ENCODE measurements at regions not wholly inside any gene's neighbourhood (a gene's known extent, or its start where the extent isn't known, plus 50 kb on each side); places are given as distances from the start of the nearest gene placed in this dataset.
"Not testable (repeated sequence)": the region's sequence is repeated elsewhere in the genome, so short reads cannot be mapped to it uniquely, and the experiment has no call there.

DNA sequence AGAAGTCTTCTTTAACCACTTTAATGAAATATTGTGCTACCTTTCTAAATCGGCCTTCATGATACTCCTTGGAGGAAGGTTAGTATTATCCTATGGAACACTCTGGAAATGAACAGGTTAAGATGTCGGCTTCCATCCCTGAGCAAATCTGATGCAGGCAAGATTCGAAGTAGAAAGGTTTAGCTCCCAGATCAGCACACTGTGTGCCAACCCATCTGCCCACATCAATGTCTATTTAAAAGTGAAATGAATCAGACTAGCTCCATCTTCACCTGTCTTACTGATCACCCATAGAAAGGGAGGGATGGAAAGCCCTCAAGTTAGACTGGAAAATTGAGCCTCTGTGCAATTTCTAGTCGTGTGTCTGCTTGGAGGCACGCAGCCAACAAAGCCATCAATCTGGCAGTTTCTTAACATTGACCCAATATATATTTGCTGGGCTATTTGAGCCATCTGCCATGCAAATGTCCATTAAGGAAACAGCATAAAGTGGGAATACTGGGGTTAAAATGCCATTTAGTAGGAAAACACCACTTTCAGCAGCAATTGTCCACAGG lies 506.1 kb downstream of the RMST start:
- Histone ChIP-seq H3K4me1 (ENCODE audit: insufficient read depth, low read length) (no peaks in the 10 kb centered on the region), H3K9ac (ENCODE audit: low read depth, low read length) (no peak overlapping the region), H3K9me3 (ENCODE audit: control insufficient read depth, insufficient read depth, low read length) (no peaks in the 10 kb centered on the region), H3K36me3 (ENCODE audit: insufficient read depth, low read length) (no peaks in the 10 kb centered on the region)

GRCh38 chr12:97977870-97978405 lies 515.3 kb downstream of the RMST start:
- Histone ChIP-seq H3K9ac (ENCODE audit: low read depth, low read length) (no peak overlapping the region), H3K4me1 (ENCODE audit: insufficient read depth, low read length) (no peaks in the 10 kb centered on the region), H3K9me3 (ENCODE audit: control insufficient read depth, insufficient read depth, low read length) (no peaks in the 10 kb centered on the region), H3K36me3 (ENCODE audit: insufficient read depth, low read length) (no peaks in the 10 kb centered on the region)

- no peak overlapping the region for H3K9ac ChIP-seq (ENCODE audit: low read depth, low read length)
- H3K36me3 ChIP-seq (ENCODE audit: insufficient read depth, low read length), result no peaks in the 10 kb centered on the region
- H3K9me3 ChIP-seq (ENCODE audit: control insufficient read depth, insufficient read depth, low read length), result no peaks in the 10 kb centered on the region
- no peaks in the 10 kb centered on the region for H3K4me1 ChIP-seq (ENCODE audit: insufficient read depth, low read length)
These were observed 520.1 kb downstream of the RMST start for GRCh38 chr12:97982684-97983083.

DNA sequence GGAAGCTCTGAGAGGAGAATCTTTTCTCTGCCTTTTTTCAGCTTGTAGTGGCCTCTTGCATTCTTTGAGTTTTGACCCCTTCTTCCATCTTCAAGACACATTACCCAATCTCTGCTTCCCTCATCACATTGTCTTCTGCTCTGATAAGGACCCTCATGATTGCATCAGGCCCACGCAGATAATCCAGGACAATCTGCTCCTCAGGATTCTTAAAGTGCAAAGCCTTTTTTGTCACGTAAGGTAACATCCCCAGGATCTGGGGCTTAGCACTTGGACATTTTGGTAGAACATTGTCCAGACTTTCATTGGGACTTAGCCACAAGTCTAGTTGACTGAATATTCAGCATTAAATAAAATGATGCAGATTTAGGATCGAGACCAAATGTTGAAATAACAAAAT lies 521.2 kb downstream of the RMST start:
- Histone ChIP-seq H3K4me1 (ENCODE audit: insufficient read depth, low read length) (no peaks in the 10 kb centered on the region), H3K9ac (ENCODE audit: low read depth, low read length) (no peak overlapping the region), H3K36me3 (ENCODE audit: insufficient read depth, low read length) (no peaks in the 10 kb centered on the region), H3K9me3 (ENCODE audit: control insufficient read depth, insufficient read depth, low read length) (no peaks in the 10 kb centered on the region)

GRCh38 chr12:97984436-97984835 lies 521.8 kb downstream of the RMST start:
- H3K9ac ChIP-seq (ENCODE audit: low read depth, low read length), result no peak overlapping the region
- no peaks in the 10 kb centered on the region for H3K4me1 ChIP-seq (ENCODE audit: insufficient read depth, low read length)
- H3K36me3 ChIP-seq (ENCODE audit: insufficient read depth, low read length), result no peaks in the 10 kb centered on the region
- H3K9me3 ChIP-seq (ENCODE audit: control insufficient read depth, insufficient read depth, low read length), result no peaks in the 10 kb centered on the region

GRCh38 chr12:97984974-97985580 lies 522.5 kb downstream of the RMST start:
- Histone ChIP-seq H3K9me3 (ENCODE audit: control insufficient read depth, insufficient read depth, low read length) (no peaks in the 10 kb centered on the region), H3K9ac (ENCODE audit: low read depth, low read length) (no peak overlapping the region), H3K4me1 (ENCODE audit: insufficient read depth, low read length) (no peaks in the 10 kb centered on the region), H3K36me3 (ENCODE audit: insufficient read depth, low read length) (no peaks in the 10 kb centered on the region)

DNA sequence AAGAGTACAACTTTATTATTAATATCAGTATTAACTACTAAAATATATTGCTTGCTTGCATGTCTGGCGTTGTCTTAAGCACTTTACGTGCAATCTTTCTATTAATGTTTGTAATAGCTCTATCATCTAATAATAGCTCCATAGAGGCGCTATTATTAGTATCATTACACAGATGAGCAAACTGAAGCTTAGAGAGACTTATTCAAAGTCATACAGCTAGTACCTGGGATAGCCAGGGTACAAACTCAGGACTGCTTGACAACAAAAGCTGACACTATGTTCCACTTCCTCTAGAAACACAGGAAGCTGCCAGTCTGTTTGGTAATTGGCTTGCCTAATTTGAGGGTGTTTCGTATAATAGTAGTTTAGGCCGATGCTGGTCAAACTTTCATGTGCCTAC lies 523.2 kb downstream of the RMST start:
- Histone ChIP-seq H3K4me1 (ENCODE audit: insufficient read depth, low read length) (no peaks in the 10 kb centered on the region), H3K9me3 (ENCODE audit: control insufficient read depth, insufficient read depth, low read length) (no peaks in the 10 kb centered on the region), H3K36me3 (ENCODE audit: insufficient read depth, low read length) (no peaks in the 10 kb centered on the region), H3K9ac (ENCODE audit: low read depth, low read length) (no peak overlapping the region)

- H3K36me3 ChIP-seq (ENCODE audit: insufficient read depth, low read length); H3K9me3 ChIP-seq (ENCODE audit: control insufficient read depth, insufficient read depth, low read length); H3K4me1 ChIP-seq (ENCODE audit: insufficient read depth, low read length); H3K9ac ChIP-seq (ENCODE audit: low read depth, low read length): not testable (repeated sequence)
These were observed 526.0 kb downstream of the RMST start for GRCh38 chr12:97988588-97988987.

DNA sequence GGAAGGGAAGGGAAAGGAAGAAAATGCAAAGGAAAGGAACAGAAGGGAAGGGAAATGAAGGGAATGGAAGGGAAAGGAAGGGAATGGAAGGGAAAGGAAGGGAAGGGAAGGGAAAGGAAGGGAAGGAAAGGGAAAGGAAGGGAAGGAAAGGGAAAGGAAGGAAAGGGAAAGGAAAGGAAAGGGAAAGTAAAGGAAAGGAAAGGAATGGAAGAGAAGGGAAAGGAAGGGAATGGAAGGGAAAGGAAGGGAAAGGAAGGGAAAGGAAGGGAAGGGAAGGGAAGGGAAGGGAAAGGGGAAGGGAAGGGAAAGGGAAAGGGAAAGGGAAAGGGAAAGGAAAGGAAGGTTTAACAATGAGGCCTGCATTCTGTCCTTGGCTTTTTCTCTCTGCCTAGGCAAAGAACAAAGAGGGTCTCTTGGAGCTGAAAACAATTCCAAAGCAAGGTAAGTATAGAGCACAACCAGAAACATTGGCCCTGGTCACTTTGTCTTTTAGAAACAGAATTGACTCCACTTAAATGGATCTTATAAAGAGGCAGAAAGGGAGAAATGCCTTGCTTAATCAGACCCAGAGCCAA lies 525.9 kb upstream of the TMPO start:
- Histone ChIP-seq H3K9ac (ENCODE audit: low read depth, low read length) (no peak overlapping the region), H3K4me1 (ENCODE audit: insufficient read depth, low read length) (no peaks in the 10 kb centered on the region), H3K36me3 (ENCODE audit: insufficient read depth, low read length) (no peaks in the 10 kb centered on the region), H3K9me3 (ENCODE audit: control insufficient read depth, insufficient read depth, low read length) (no peaks in the 10 kb centered on the region; the same call in 1 of the 2 replicates)

GRCh38 chr12:97994746-97995484 lies 520.5 kb upstream of the TMPO start:
- Histone ChIP-seq H3K9ac (ENCODE audit: low read depth, low read length) (no peak overlapping the region), H3K4me1 (ENCODE audit: insufficient read depth, low read length) (no peaks in the 10 kb centered on the region), H3K9me3 (ENCODE audit: control insufficient read depth, insufficient read depth, low read length) (no peaks in the 10 kb centered on the region; the same call in 1 of the 2 replicates), H3K36me3 (ENCODE audit: insufficient read depth, low read length) (no peaks in the 10 kb centered on the region)

DNA sequence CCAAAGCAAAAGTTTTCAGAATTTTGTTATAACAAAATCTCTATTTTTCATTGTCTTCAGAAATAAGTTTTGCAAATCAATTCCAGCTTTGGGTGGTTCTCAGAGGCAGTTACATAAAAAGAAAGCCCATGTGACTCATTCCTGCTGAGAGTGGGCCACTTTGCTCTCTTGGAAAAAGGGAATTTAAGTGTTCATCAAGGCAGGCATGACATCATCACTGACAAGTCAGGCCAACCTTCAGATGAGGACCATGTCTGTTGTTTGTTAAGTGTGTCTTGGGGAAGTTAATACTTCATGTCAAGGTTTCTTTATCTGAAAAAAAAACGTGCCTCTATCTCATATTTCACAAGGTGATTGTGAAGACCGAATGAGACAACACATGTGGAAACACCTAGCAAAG lies 519.8 kb upstream of the TMPO start:
- Histone ChIP-seq H3K9me3 (ENCODE audit: control insufficient read depth, insufficient read depth, low read length) (no peaks in the 10 kb centered on the region; the same call in 1 of the 2 replicates), H3K36me3 (ENCODE audit: insufficient read depth, low read length) (no peaks in the 10 kb centered on the region), H3K4me1 (ENCODE audit: insufficient read depth, low read length) (no peaks in the 10 kb centered on the region), H3K9ac (ENCODE audit: low read depth, low read length) (no peak overlapping the region)

DNA sequence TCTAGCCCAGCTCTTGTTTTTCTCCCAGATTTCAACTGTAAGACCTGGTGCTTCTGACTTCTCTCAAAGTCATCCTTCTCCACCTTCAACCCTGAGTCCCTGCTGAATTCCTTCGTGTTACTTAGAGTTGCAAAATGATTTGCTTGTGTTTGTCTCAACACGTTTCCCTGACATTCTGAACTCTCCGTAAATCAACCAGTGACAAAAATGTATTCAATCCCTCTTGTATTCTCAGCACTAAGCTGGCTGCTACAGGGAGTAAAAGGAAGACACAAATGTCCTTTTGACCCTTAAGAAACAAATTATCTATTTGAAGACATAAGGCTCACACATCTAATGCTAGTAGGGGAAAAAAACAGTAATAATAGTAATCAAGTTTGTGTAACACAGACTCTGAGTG lies 514.0 kb upstream of the TMPO start:
- H3K9me3 ChIP-seq (ENCODE audit: control insufficient read depth, insufficient read depth, low read length), result no peaks in the 10 kb centered on the region
- no peaks in the 10 kb centered on the region for H3K36me3 ChIP-seq (ENCODE audit: insufficient read depth, low read length)
- H3K9ac ChIP-seq (ENCODE audit: low read depth, low read length), result no peak overlapping the region
- no peaks in the 10 kb centered on the region for H3K4me1 ChIP-seq (ENCODE audit: insufficient read depth, low read length)

DNA sequence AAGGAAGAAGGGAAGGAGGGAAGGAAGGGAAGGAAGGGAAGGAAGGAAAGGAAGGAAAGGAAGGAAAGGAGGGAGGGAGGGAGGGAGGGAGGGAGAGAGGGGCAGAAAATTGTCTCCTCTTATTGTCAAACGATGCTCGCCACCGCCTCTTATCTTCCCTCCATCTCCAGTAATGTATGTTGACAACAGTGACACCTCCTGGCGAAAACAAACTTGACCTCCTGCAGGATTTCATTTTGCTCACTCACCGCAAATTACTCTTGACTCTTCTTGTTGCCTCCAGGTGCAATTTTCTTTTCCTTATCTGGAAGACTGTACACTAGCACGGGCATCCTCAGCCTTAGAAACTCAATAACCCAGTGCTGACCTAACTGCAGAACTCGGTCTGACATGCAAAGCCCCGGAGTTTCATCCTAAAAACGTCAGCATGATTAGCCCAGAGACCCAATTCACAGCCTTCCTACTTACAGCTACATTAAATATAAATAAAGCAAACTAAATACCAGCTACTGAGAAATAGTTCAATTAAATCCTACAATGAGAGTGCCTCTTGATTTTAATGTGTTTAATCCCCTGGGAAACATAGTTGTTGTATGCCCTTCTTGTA lies 512.4 kb upstream of the TMPO start:
- Histone ChIP-seq H3K4me1 (ENCODE audit: insufficient read depth, low read length) (no peaks in the 10 kb centered on the region), H3K9ac (ENCODE audit: low read depth, low read length) (no peak overlapping the region; the same call in 1 of the 2 replicates), H3K9me3 (ENCODE audit: control insufficient read depth, insufficient read depth, low read length) (no peaks in the 10 kb centered on the region), H3K36me3 (ENCODE audit: insufficient read depth, low read length) (no peaks in the 10 kb centered on the region)

DNA sequence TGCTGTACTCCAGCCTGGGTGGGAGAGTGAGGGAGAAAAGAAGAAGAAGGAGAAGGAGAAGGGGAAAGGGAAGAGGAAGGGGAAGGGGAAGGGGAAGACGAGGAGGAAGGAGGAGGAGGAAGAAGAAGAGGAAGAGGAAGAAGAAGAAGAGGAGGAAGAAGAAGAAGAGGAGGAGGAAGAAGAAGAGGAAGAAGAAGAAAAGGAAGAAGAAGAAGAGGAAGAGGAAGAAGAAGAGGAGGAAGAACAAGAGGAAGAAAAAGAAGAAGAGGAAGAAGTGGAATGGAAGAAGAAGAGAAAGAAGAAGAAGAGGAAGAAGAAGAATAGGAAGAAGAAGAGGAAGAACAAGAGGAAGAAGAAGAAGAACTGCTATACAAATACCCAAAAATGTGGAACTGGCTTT lies 507.4 kb upstream of the TMPO start:
- no peak overlapping the region for H3K9ac ChIP-seq (ENCODE audit: low read depth, low read length)
- no peaks in the 10 kb centered on the region for H3K9me3 ChIP-seq (ENCODE audit: control insufficient read depth, insufficient read depth, low read length)
- no peaks in the 10 kb centered on the region for H3K36me3 ChIP-seq (ENCODE audit: insufficient read depth, low read length)
- no peaks in the 10 kb centered on the region for H3K4me1 ChIP-seq (ENCODE audit: insufficient read depth, low read length)
